ENCODE measurements at regions not wholly inside any gene's neighbourhood (a gene's known extent, or its start where the extent isn't known, plus 50 kb on each side); places are given as distances from the start of the nearest gene placed in this dataset.

- no peak for TF ChIP-seq CTCF (IDR thresholded peaks at IDR 0.05)
- no peak for TF ChIP-seq EZH2 (IDR thresholded peaks at IDR 0.05)
These were observed 446.9 kb downstream of the MED13L start for GRCh38 chr12:115830633-115831032.
